HEK293 (cell line): ENCODE measurements at regions not wholly inside any gene's neighbourhood (a gene's known extent, or its start where the extent isn't known, plus 50 kb on each side); places are given as distances from the start of the nearest gene placed in this dataset.

ENCODE experiments used
- CTCF ChIA-PET: fragments of 350-600 bp; formaldehyde crosslinking; extraction: SDS; loops from one replicate; lab custom pipeline; 2021; ENCODE audit warnings: antibody characterized with exemption; lab: Yijun Ruan, JAX
- POLR2A ChIA-PET: fragments of 300-600 bp; formaldehyde crosslinking; extraction: SDS; loops from one replicate; lab custom pipeline; 2020; ENCODE audit warnings: antibody characterized with exemption, inconsistent platforms; lab: Yijun Ruan, JAX
- H3K27ac ChIP-seq: fragments of 200-500 bp; sonication (Bioruptor generic); 2 replicates; pipeline ENCODE4 v1.5.1; 2014; ENCODE audit warnings: low read depth, low read length, control low read depth, inconsistent platforms; ENCODE audit errors: extremely low read depth
- H3K36me3 ChIP-seq, 2 experiments: fragments of 200-500 bp in 1 of 2; sonication (Bioruptor generic) in 1 of 2; 1 replicate in 1 of 2; 2 replicates in 1 of 2; pipeline ENCODE4 v1.5.1; 2014 to 2017; ENCODE audit warnings: inconsistent platforms in 2 of 2, low read length in 2 of 2; ENCODE audit not compliant: control insufficient read depth in 2 of 2, insufficient read depth in 1 of 2
- H3K4me1 ChIP-seq: fragments of 200-500 bp; sonication (Bioruptor generic); 2 replicates; pipeline ENCODE4 v1.5.1; 2014; ENCODE audit warnings: mild to moderate bottlenecking, low read length, inconsistent platforms; ENCODE audit not compliant: control insufficient read depth, insufficient read depth
- H3K4me3 ChIP-seq: 2 replicates; pipeline ENCODE4 v1.5.1; 2011; ENCODE audit warnings: low read depth, mild to moderate bottlenecking, control low read depth, low read length, moderate library complexity
- H3K9me3 ChIP-seq: fragments of 200-500 bp; sonication (Bioruptor generic); 2 replicates; pipeline ENCODE4 v1.5.1; 2014; ENCODE audit warnings: low read depth, low read length, inconsistent platforms; ENCODE audit not compliant: control insufficient read depth, insufficient read depth
- EGR2 ChIP-seq: fragments of 450-650 bp; formaldehyde crosslinking; IDR thresholded peaks from 2 replicates; pipeline ENCODE4 v1.5.1; 2016; ENCODE audit warnings: low read depth, missing biosample characterization, missing genetic modification characterization
- FEZF1 ChIP-seq: fragments of 450-650 bp; formaldehyde crosslinking; IDR thresholded peaks from 2 replicates; pipeline ENCODE4 v1.5.1; 2016; ENCODE audit warnings: missing biosample characterization, missing genetic modification characterization
- GLIS1 ChIP-seq: fragments of 450-650 bp; formaldehyde crosslinking; IDR thresholded peaks from 2 replicates; pipeline ENCODE4 v1.5.1; 2016; ENCODE audit warnings: missing biosample characterization, missing genetic modification characterization
- GLIS2 ChIP-seq: fragments of 450-650 bp; formaldehyde crosslinking; IDR thresholded peaks from 2 replicates; pipeline ENCODE4 v1.5.1; 2016; ENCODE audit warnings: missing biosample characterization, missing genetic modification characterization
- KLF10 ChIP-seq: fragments of 450-650 bp; IDR thresholded peaks from 2 replicates; pipeline ENCODE4 v1.5.1; 2018; ENCODE audit warnings: missing biosample characterization, mild to moderate bottlenecking, missing genetic modification characterization
- KLF7 ChIP-seq: fragments of 450-650 bp; formaldehyde crosslinking; IDR thresholded peaks from 2 replicates; pipeline ENCODE4 v1.5.1; 2016; ENCODE audit warnings: missing biosample characterization, missing genetic modification characterization, borderline replicate concordance
- PRDM1 ChIP-seq: fragments of 450-650 bp; formaldehyde crosslinking; IDR thresholded peaks from 2 replicates; pipeline ENCODE4; 2016; ENCODE audit warnings: missing biosample characterization, missing genetic modification characterization
- ZFHX2 ChIP-seq: fragments of 450-650 bp; formaldehyde crosslinking; conservative IDR thresholded peaks from 2 replicates; pipeline ENCODE4 v1.5.1; 2016; ENCODE audit warnings: missing biosample characterization, missing genetic modification characterization
- ZIC2 ChIP-seq: fragments of 450-650 bp; formaldehyde crosslinking; IDR thresholded peaks from 2 replicates; pipeline ENCODE4 v1.5.1; 2016; ENCODE audit warnings: missing biosample characterization, missing genetic modification characterization
- ZNF175 ChIP-seq: fragments of 450-650 bp; formaldehyde crosslinking; IDR thresholded peaks from 2 replicates; pipeline ENCODE4 v1.5.1; 2016; ENCODE audit warnings: missing biosample characterization, missing genetic modification characterization
- ZNF184 ChIP-seq: fragments of 450-650 bp; IDR thresholded peaks from 2 replicates; pipeline ENCODE4 v1.5.1; 2018; ENCODE audit warnings: missing biosample characterization, mild to moderate bottlenecking, missing genetic modification characterization
- ZNF202 ChIP-seq: fragments of 450-650 bp; formaldehyde crosslinking; IDR thresholded peaks from 2 replicates; pipeline ENCODE4 v1.5.1; 2016; ENCODE audit warnings: missing biosample characterization, missing genetic modification characterization, borderline replicate concordance
- ZNF239 ChIP-seq: fragments of 450-650 bp; formaldehyde crosslinking; IDR thresholded peaks from 2 replicates; pipeline ENCODE4 v1.5.1; 2016; ENCODE audit warnings: missing biosample characterization, missing genetic modification characterization
- ZNF473 ChIP-seq: fragments of 450-650 bp; formaldehyde crosslinking; IDR thresholded peaks from 2 replicates; pipeline ENCODE4 v1.5.1; 2017; ENCODE audit warnings: missing biosample characterization, missing genetic modification characterization
- ZNF571 ChIP-seq: fragments of 450-650 bp; formaldehyde crosslinking; IDR thresholded peaks from 2 replicates; pipeline ENCODE4 v1.5.0; 2017; ENCODE audit warnings: missing biosample characterization, missing genetic modification characterization
- ZNF645 ChIP-seq: fragments of 450-650 bp; formaldehyde crosslinking; IDR thresholded peaks from 2 replicates; pipeline ENCODE4; 2016; ENCODE audit warnings: missing biosample characterization, missing genetic modification characterization
- ZNF692 ChIP-seq: fragments of 450-650 bp; formaldehyde crosslinking; IDR thresholded peaks from 2 replicates; pipeline ENCODE4 v1.5.1; 2016; ENCODE audit warnings: missing biosample characterization, missing genetic modification characterization
- ZSCAN18 ChIP-seq: fragments of 450-650 bp; formaldehyde crosslinking; IDR thresholded peaks from 2 replicates; pipeline ENCODE4 v1.5.1; 2016; ENCODE audit warnings: missing biosample characterization, missing genetic modification characterization
- TF ChIP-seq, protein P1 (sequence below): fragments of 450-650 bp; formaldehyde crosslinking; IDR thresholded peaks from 2 replicates; pipeline ENCODE4 v1.5.1; 2016; ENCODE audit warnings: missing biosample characterization, missing genetic modification characterization

GRCh38 chr18:22272242-22272641 lies 102.9 kb downstream of the GATA6 start:
- CTCF ChIA-PET = interaction anchor here (0.5 to 0.6 kb wide), 4 partner anchors 30 to 90 kb away, joined by 3 to 4 read pairs (median 3); no protein-coding TSS in a partner anchor
- H3K27ac ChIP-seq = no peak overlapping the region
- TF ChIP-seq ZNF571 (no peak), ZIC2 (tag by site-specific recombination) (peak; percentile 66), KLF7 (tag by site-specific recombination) (no peak), ZNF692 (tag by site-specific recombination) (peak; percentile 65), GLIS2 (tag by site-specific recombination) (no peak), ZNF473 (no peak), ZSCAN18 (tag by site-specific recombination) (no peak), PRDM1 (tag by site-specific recombination) (peak; percentile 66), ZFHX2 (tag by site-specific recombination) (0 out of 2 replicates have a peak, but pooled peaks have one; percentile 12), GLIS1 (peak; percentile 82)
- POLR2A ChIA-PET = no interaction called here
- H3K4me1 ChIP-seq = peaks cover 4% of the 10 kb centered on the region; the same call in 1 of the 2 replicates
- H3K9me3 ChIP-seq = no peaks in the 10 kb centered on the region
- no peak overlapping the region for H3K4me3 ChIP-seq
- H3K36me3 ChIP-seq = no peaks in the 10 kb centered on the region

DNA sequence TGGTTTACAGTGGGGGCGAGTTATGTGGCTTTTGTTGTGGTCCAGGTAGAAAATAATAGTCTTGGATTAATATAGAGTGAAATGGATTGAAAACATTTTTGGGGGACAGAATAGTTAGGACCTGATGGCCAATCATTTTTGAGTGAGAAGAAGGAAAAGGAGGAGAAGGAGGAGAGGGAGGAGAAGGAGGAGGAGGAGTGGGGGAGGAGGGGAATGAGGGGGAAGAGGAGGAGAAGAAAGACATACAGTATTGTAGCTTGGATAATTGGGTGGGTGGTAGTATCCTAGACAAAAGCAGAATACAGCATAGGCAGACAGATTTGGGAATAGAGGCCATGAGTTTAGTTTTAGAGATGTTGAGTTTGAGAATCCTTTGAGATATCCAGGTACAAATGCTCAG lies 101.6 kb downstream of the GATA6 start:
- H3K9me3 ChIP-seq = no peaks in the 10 kb centered on the region
- no peak overlapping the region for H3K27ac ChIP-seq
- H3K4me1 ChIP-seq = peaks cover 4% of the 10 kb centered on the region; the same call in 1 of the 2 replicates
- H3K4me3 ChIP-seq = no peak overlapping the region
- POLR2A ChIA-PET = no interaction called here
- CTCF ChIA-PET = no interaction called here
- TF ChIP-seq, protein P1, sequence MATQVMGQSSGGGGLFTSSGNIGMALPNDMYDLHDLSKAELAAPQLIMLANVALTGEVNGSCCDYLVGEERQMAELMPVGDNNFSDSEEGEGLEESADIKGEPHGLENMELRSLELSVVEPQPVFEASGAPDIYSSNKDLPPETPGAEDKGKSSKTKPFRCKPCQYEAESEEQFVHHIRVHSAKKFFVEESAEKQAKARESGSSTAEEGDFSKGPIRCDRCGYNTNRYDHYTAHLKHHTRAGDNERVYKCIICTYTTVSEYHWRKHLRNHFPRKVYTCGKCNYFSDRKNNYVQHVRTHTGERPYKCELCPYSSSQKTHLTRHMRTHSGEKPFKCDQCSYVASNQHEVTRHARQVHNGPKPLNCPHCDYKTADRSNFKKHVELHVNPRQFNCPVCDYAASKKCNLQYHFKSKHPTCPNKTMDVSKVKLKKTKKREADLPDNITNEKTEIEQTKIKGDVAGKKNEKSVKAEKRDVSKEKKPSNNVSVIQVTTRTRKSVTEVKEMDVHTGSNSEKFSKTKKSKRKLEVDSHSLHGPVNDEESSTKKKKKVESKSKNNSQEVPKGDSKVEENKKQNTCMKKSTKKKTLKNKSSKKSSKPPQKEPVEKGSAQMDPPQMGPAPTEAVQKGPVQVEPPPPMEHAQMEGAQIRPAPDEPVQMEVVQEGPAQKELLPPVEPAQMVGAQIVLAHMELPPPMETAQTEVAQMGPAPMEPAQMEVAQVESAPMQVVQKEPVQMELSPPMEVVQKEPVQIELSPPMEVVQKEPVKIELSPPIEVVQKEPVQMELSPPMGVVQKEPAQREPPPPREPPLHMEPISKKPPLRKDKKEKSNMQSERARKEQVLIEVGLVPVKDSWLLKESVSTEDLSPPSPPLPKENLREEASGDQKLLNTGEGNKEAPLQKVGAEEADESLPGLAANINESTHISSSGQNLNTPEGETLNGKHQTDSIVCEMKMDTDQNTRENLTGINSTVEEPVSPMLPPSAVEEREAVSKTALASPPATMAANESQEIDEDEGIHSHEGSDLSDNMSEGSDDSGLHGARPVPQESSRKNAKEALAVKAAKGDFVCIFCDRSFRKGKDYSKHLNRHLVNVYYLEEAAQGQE (tag by site-specific recombination) = no peak
- TF ChIP-seq ZIC2 (tag by site-specific recombination) = no peak
- TF ChIP-seq FEZF1 = no peak
- no peak for TF ChIP-seq ZNF202
- TF ChIP-seq ZNF645 (tag by site-specific recombination) = no peak
- TF ChIP-seq ZNF175 (tag by site-specific recombination) = no peak
- no peak for TF ChIP-seq KLF10
- no peak for TF ChIP-seq ZNF239
- no peak for TF ChIP-seq ZNF184 (tag by site-specific recombination)
- peak; percentile 79 for TF ChIP-seq ZFHX2 (tag by site-specific recombination)
- peak; percentile 94 for TF ChIP-seq EGR2
- TF ChIP-seq PRDM1 (tag by site-specific recombination) = no peak
- H3K36me3 ChIP-seq = no peaks in the 10 kb centered on the region
